ENCODE measurements at regions not wholly inside any gene's neighbourhood (a gene's known extent, or its start where the extent isn't known, plus 50 kb on each side); places are given as distances from the start of the nearest gene placed in this dataset.

- POLR2A ChIA-PET, result no interaction called here
- no peaks in the 10 kb centered on the region for H3K36me3 ChIP-seq (replicated peaks in 1 of 2; ENCODE audit: control insufficient read depth in 1 of 2, insufficient read depth in 2 of 2, low read length in 1 of 2)
- H3K9ac ChIP-seq, result no peak overlapping the region
Measured at GRCh38 chr13:58865286-58865685, 1233.7 kb downstream of the PCDH17 start.

GRCh38 chr13:58869566-58869965 is 1238.0 kb downstream of the PCDH17 start:
- no peaks in the 10 kb centered on the region for H3K9me3 ChIP-seq
- H3K79me2 ChIP-seq (ENCODE audit: insufficient read depth), result no peaks in the 10 kb centered on the region
- WGBS (ENCODE audit: low lambda C conversion rate), result 57% methylated on average over 1 of the region's 1 CpG
- no peak overlapping the region for H3K9ac ChIP-seq
- TF ChIP-seq, protein P1, sequence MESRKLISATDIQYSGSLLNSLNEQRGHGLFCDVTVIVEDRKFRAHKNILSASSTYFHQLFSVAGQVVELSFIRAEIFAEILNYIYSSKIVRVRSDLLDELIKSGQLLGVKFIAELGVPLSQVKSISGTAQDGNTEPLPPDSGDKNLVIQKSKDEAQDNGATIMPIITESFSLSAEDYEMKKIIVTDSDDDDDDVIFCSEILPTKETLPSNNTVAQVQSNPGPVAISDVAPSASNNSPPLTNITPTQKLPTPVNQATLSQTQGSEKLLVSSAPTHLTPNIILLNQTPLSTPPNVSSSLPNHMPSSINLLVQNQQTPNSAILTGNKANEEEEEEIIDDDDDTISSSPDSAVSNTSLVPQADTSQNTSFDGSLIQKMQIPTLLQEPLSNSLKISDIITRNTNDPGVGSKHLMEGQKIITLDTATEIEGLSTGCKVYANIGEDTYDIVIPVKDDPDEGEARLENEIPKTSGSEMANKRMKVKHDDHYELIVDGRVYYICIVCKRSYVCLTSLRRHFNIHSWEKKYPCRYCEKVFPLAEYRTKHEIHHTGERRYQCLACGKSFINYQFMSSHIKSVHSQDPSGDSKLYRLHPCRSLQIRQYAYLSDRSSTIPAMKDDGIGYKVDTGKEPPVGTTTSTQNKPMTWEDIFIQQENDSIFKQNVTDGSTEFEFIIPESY (IDR thresholded peaks at IDR 0.05; ENCODE audit: borderline replicate concordance, low read depth), result no peak
- TF ChIP-seq CHD2 (IDR thresholded peaks at IDR 0.05; ENCODE audit: low read length, partially characterized antibody), result no peak
- TF ChIP-seq CTCF (IDR thresholded peaks at IDR 0.05), result no peak
- no peak for TF ChIP-seq GABPA (IDR thresholded peaks at IDR 0.05; ENCODE audit: low read depth)
- TF ChIP-seq EP300 (IDR thresholded peaks at IDR 0.05; ENCODE audit: borderline replicate concordance in 1 of 2, low read depth in 1 of 2, low read length in 1 of 2), result no peak
- TF ChIP-seq RCOR1 (IDR thresholded peaks at IDR 0.05; ENCODE audit: low read length), result no peak
- POLR2A ChIA-PET, result no interaction called here
- no peak overlapping the region for H3K4me2 ChIP-seq
- no peaks in the 10 kb centered on the region for H3K4me1 ChIP-seq (ENCODE audit: control insufficient read depth in 1 of 2, insufficient read depth in 2 of 2, low read depth in 1 of 2, low read length in 1 of 2)
- H3K9me2 ChIP-seq, result no peaks in the 10 kb centered on the region
- CTCF ChIA-PET, result no interaction called here
- no peaks in the 10 kb centered on the region for H4K20me1 ChIP-seq (ENCODE audit: insufficient read depth)
- no peaks in the 10 kb centered on the region for H3K36me3 ChIP-seq (replicated peaks in 1 of 2; ENCODE audit: control insufficient read depth in 1 of 2, insufficient read depth in 2 of 2, low read length in 1 of 2)
- no peak for DNase-seq
- H3K27me3 ChIP-seq (ENCODE audit: insufficient read depth), result no peaks in the 10 kb centered on the region
- no peak overlapping the region for H3K27ac ChIP-seq (ENCODE audit: low read depth in 2 of 2, low read length in 1 of 2)
- no peak overlapping the region for H2AFZ ChIP-seq (ENCODE audit: low read depth)
- H3K4me3 ChIP-seq (ENCODE audit: low read depth in 2 of 2, low read length in 1 of 2), result no peak overlapping the region
- H3F3A ChIP-seq (replicated peaks; ENCODE audit: insufficient read depth), result no peaks in the 10 kb centered on the region

More at GRCh38 chr13:58865286-58865685, 1233.7 kb downstream of the PCDH17 start:
- CTCF ChIA-PET, result no interaction called here
- Histone ChIP-seq H3K9me3 (no peaks in the 10 kb centered on the region), H3K4me2 (no peak overlapping the region), H3K79me2 (ENCODE audit: insufficient read depth) (no peaks in the 10 kb centered on the region), H3K4me3 (ENCODE audit: low read depth in 2 of 2, low read length in 1 of 2) (no peak overlapping the region), H3F3A (replicated peaks; ENCODE audit: insufficient read depth) (no peaks in the 10 kb centered on the region), H4K20me1 (ENCODE audit: insufficient read depth) (no peaks in the 10 kb centered on the region), H3K27ac (ENCODE audit: low read depth in 2 of 2, low read length in 1 of 2) (no peak overlapping the region), H2AFZ (ENCODE audit: low read depth) (no peak overlapping the region), H3K9me2 (no peaks in the 10 kb centered on the region), H3K4me1 (ENCODE audit: control insufficient read depth in 1 of 2, insufficient read depth in 2 of 2, low read depth in 1 of 2, low read length in 1 of 2) (no peaks in the 10 kb centered on the region), H3K27me3 (ENCODE audit: insufficient read depth) (no peaks in the 10 kb centered on the region)
- TF ChIP-seq USF1 (IDR thresholded peaks at IDR 0.05; ENCODE audit: borderline replicate concordance, low read depth), result no peak
- TF ChIP-seq RFX5 (IDR thresholded peaks at IDR 0.05; ENCODE audit: low read length), result no peak
- no peak for TF ChIP-seq TAF1 (IDR thresholded peaks at IDR 0.05; ENCODE audit: borderline replicate concordance, low read depth, low read length)
- TF ChIP-seq FOSL2 (IDR thresholded peaks at IDR 0.05; ENCODE audit: borderline replicate concordance, low read depth), result no peak
- no peak for TF ChIP-seq FOXJ3 (CRISPR knock-in tag; IDR thresholded peaks at IDR 0.05)
- TF ChIP-seq MEF2A (IDR thresholded peaks at IDR 0.05; ENCODE audit: borderline replicate concordance, low read depth), result no peak
- no peak for TF ChIP-seq RAD21 (IDR thresholded peaks at IDR 0.05; ENCODE audit: low read length)
- TF ChIP-seq CTCF (IDR thresholded peaks at IDR 0.05), result no peak
- no peak for DNase-seq
